ENCODE measurements at regions not wholly inside any gene's neighbourhood (a gene's known extent, or its start where the extent isn't known, plus 50 kb on each side); places are given as distances from the start of the nearest gene placed in this dataset.

GRCh38 chr6:19632786-19633185 lies 204.4 kb upstream of the ID4 start:
- Histone ChIP-seq H3K4me3 (ENCODE audit: low read length in 2 of 2) (no peak overlapping the region), H3K36me3 (ENCODE audit: control insufficient read depth in 2 of 2, insufficient read depth in 2 of 2, low read length in 1 of 2) (no peaks in the 10 kb centered on the region), H3K27me3 (ENCODE audit: control insufficient read depth in 2 of 2, insufficient read depth in 1 of 2, low read length in 1 of 2) (no peaks in the 10 kb centered on the region), H3K27ac (ENCODE audit: low read depth in 1 of 2, low read length in 1 of 2) (no peak overlapping the region), H3K9me3 (ENCODE audit: control insufficient read depth in 2 of 2, insufficient read depth in 1 of 2, low read length in 1 of 2) (no peaks in the 10 kb centered on the region), H3K4me1 (ENCODE audit: control insufficient read depth in 2 of 2, insufficient read depth in 2 of 2, low read length in 2 of 2) (no peaks in the 10 kb centered on the region)
- DNase-seq (ENCODE audit: low read depth in 6 of 9, low spot score in 9 of 9) = no peak
- 90% methylated on average over 3 of the region's 3 CpGs for WGBS

GRCh38 chr6:19635728-19636127 lies 201.4 kb upstream of the ID4 start:
- Histone ChIP-seq H3K4me3 (ENCODE audit: low read length in 2 of 2) (no peak overlapping the region), H3K27me3 (ENCODE audit: control insufficient read depth in 2 of 2, insufficient read depth in 1 of 2, low read length in 1 of 2) (no peaks in the 10 kb centered on the region), H3K9me3 (ENCODE audit: control insufficient read depth in 2 of 2, insufficient read depth in 1 of 2, low read length in 1 of 2) (no peaks in the 10 kb centered on the region), H3K36me3 (ENCODE audit: control insufficient read depth in 2 of 2, insufficient read depth in 2 of 2, low read length in 1 of 2) (no peaks in the 10 kb centered on the region), H3K4me1 (ENCODE audit: control insufficient read depth in 2 of 2, insufficient read depth in 2 of 2, low read length in 2 of 2) (no peaks in the 10 kb centered on the region), H3K27ac (ENCODE audit: low read depth in 1 of 2, low read length in 1 of 2) (no peak overlapping the region)
- WGBS = 98% methylated on average over 2 of the region's 2 CpGs
- no peak for DNase-seq (ENCODE audit: low read depth in 6 of 9, low spot score in 9 of 9)

- Histone ChIP-seq H3K27me3 (ENCODE audit: control insufficient read depth in 2 of 2, insufficient read depth in 1 of 2, low read length in 1 of 2) (no peaks in the 10 kb centered on the region), H3K4me3 (ENCODE audit: low read length in 2 of 2) (no peak overlapping the region), H3K4me1 (ENCODE audit: control insufficient read depth in 2 of 2, insufficient read depth in 2 of 2, low read length in 2 of 2) (no peaks in the 10 kb centered on the region), H3K27ac (ENCODE audit: low read depth in 1 of 2, low read length in 1 of 2) (no peak overlapping the region), H3K9me3 (ENCODE audit: control insufficient read depth in 2 of 2, insufficient read depth in 1 of 2, low read length in 1 of 2) (no peaks in the 10 kb centered on the region), H3K36me3 (ENCODE audit: control insufficient read depth in 2 of 2, insufficient read depth in 2 of 2, low read length in 1 of 2) (no peaks in the 10 kb centered on the region)
- no peak for DNase-seq (ENCODE audit: low read depth in 6 of 9, low spot score in 9 of 9)
- 93% methylated on average over 1 of the region's 1 CpG for WGBS
Measured at GRCh38 chr6:19637010-19637409, 200.2 kb upstream of the ID4 start.

GRCh38 chr6:19638931-19639330 lies 198.2 kb upstream of the ID4 start:
- no peak overlapping the region for H3K27ac ChIP-seq (ENCODE audit: low read depth in 1 of 2, low read length in 1 of 2)
- WGBS = 93% methylated on average over 9 of the region's 9 CpGs

GRCh38 chr6:19643287-19643686 lies 193.9 kb upstream of the ID4 start:
- DNase-seq (ENCODE audit: low read depth in 6 of 9, low spot score in 9 of 9) = no peak
- Histone ChIP-seq H3K4me3 (ENCODE audit: low read length in 2 of 2) (no peak overlapping the region), H3K27ac (ENCODE audit: low read depth in 1 of 2, low read length in 1 of 2) (no peak overlapping the region), H3K9me3 (ENCODE audit: control insufficient read depth in 2 of 2, insufficient read depth in 1 of 2, low read length in 1 of 2) (no peaks in the 10 kb centered on the region), H3K27me3 (ENCODE audit: control insufficient read depth in 2 of 2, insufficient read depth in 1 of 2, low read length in 1 of 2) (no peaks in the 10 kb centered on the region), H3K36me3 (ENCODE audit: control insufficient read depth in 2 of 2, insufficient read depth in 2 of 2, low read length in 1 of 2) (no peaks in the 10 kb centered on the region), H3K4me1 (ENCODE audit: control insufficient read depth in 2 of 2, insufficient read depth in 2 of 2, low read length in 2 of 2) (no peaks in the 10 kb centered on the region)
- 97% methylated on average over 2 of the region's 2 CpGs for WGBS

More at GRCh38 chr6:19638931-19639330, 198.2 kb upstream of the ID4 start:
- Histone ChIP-seq H3K4me3 (ENCODE audit: low read length in 2 of 2) (no peak overlapping the region), H3K36me3 (ENCODE audit: control insufficient read depth in 2 of 2, insufficient read depth in 2 of 2, low read length in 1 of 2) (no peaks in the 10 kb centered on the region), H3K9me3 (ENCODE audit: control insufficient read depth in 2 of 2, insufficient read depth in 1 of 2, low read length in 1 of 2) (no peaks in the 10 kb centered on the region), H3K27me3 (ENCODE audit: control insufficient read depth in 2 of 2, insufficient read depth in 1 of 2, low read length in 1 of 2) (no peaks in the 10 kb centered on the region), H3K4me1 (ENCODE audit: control insufficient read depth in 2 of 2, insufficient read depth in 2 of 2, low read length in 2 of 2) (no peaks in the 10 kb centered on the region)
- DNase-seq (ENCODE audit: low read depth in 6 of 9, low spot score in 9 of 9) = no peak

GRCh38 chr6:19643713-19644112 lies 193.5 kb upstream of the ID4 start:
- no peaks in the 10 kb centered on the region for H3K36me3 ChIP-seq (ENCODE audit: control insufficient read depth in 2 of 2, insufficient read depth in 2 of 2, low read length in 1 of 2)
- 94% methylated on average over 2 of the region's 2 CpGs for WGBS

GRCh38 chr6:19655744-19656143 lies 181.4 kb upstream of the ID4 start:
- 93% methylated on average over 1 of the region's 1 CpG for WGBS
- DNase-seq (ENCODE audit: low read depth in 6 of 9, low spot score in 9 of 9) = no peak
- no peak overlapping the region for H3K4me3 ChIP-seq (ENCODE audit: low read length in 2 of 2)
- H3K9me3 ChIP-seq (ENCODE audit: control insufficient read depth in 2 of 2, insufficient read depth in 1 of 2, low read length in 1 of 2) = no peaks in the 10 kb centered on the region
- H3K36me3 ChIP-seq (ENCODE audit: control insufficient read depth in 2 of 2, insufficient read depth in 2 of 2, low read length in 1 of 2) = no peaks in the 10 kb centered on the region
- H3K27me3 ChIP-seq (ENCODE audit: control insufficient read depth in 2 of 2, insufficient read depth in 1 of 2, low read length in 1 of 2) = no peaks in the 10 kb centered on the region
- no peak overlapping the region for H3K27ac ChIP-seq (ENCODE audit: low read depth in 1 of 2, low read length in 1 of 2)
- no peaks in the 10 kb centered on the region for H3K4me1 ChIP-seq (ENCODE audit: control insufficient read depth in 2 of 2, insufficient read depth in 2 of 2, low read length in 2 of 2)

More at GRCh38 chr6:19643713-19644112, 193.5 kb upstream of the ID4 start:
- Histone ChIP-seq H3K4me3 (ENCODE audit: low read length in 2 of 2) (no peak overlapping the region), H3K27ac (ENCODE audit: low read depth in 1 of 2, low read length in 1 of 2) (no peak overlapping the region), H3K4me1 (ENCODE audit: control insufficient read depth in 2 of 2, insufficient read depth in 2 of 2, low read length in 2 of 2) (no peaks in the 10 kb centered on the region), H3K9me3 (ENCODE audit: control insufficient read depth in 2 of 2, insufficient read depth in 1 of 2, low read length in 1 of 2) (no peaks in the 10 kb centered on the region), H3K27me3 (ENCODE audit: control insufficient read depth in 2 of 2, insufficient read depth in 1 of 2, low read length in 1 of 2) (no peaks in the 10 kb centered on the region)
- no peak for DNase-seq (ENCODE audit: low read depth in 6 of 9, low spot score in 9 of 9)

- Histone ChIP-seq H3K36me3 (ENCODE audit: control insufficient read depth in 2 of 2, insufficient read depth in 2 of 2, low read length in 1 of 2) (no peaks in the 10 kb centered on the region), H3K4me1 (ENCODE audit: control insufficient read depth in 2 of 2, insufficient read depth in 2 of 2, low read length in 2 of 2) (no peaks in the 10 kb centered on the region), H3K4me3 (ENCODE audit: low read length in 2 of 2) (no peak overlapping the region), H3K27me3 (ENCODE audit: control insufficient read depth in 2 of 2, insufficient read depth in 1 of 2, low read length in 1 of 2) (no peaks in the 10 kb centered on the region), H3K27ac (ENCODE audit: low read depth in 1 of 2, low read length in 1 of 2) (no peak overlapping the region), H3K9me3 (ENCODE audit: control insufficient read depth in 2 of 2, insufficient read depth in 1 of 2, low read length in 1 of 2) (no peaks in the 10 kb centered on the region)
- DNase-seq (ENCODE audit: low read depth in 6 of 9, low spot score in 9 of 9) = no peak
- 68% methylated on average over 2 of the region's 2 CpGs for WGBS
Measured at GRCh38 chr6:19660123-19660910, 176.9 kb upstream of the ID4 start.

- Histone ChIP-seq H3K9me3 (ENCODE audit: control insufficient read depth in 2 of 2, insufficient read depth in 1 of 2, low read length in 1 of 2) (no peaks in the 10 kb centered on the region), H3K27ac (ENCODE audit: low read depth in 1 of 2, low read length in 1 of 2) (no peak overlapping the region), H3K4me1 (ENCODE audit: control insufficient read depth in 2 of 2, insufficient read depth in 2 of 2, low read length in 2 of 2) (no peaks in the 10 kb centered on the region), H3K27me3 (ENCODE audit: control insufficient read depth in 2 of 2, insufficient read depth in 1 of 2, low read length in 1 of 2) (no peaks in the 10 kb centered on the region), H3K4me3 (ENCODE audit: low read length in 2 of 2) (no peak overlapping the region), H3K36me3 (ENCODE audit: control insufficient read depth in 2 of 2, insufficient read depth in 2 of 2, low read length in 1 of 2) (no peaks in the 10 kb centered on the region)
- WGBS = 55% methylated on average over 3 of the region's 3 CpGs
- DNase-seq (ENCODE audit: low read depth in 6 of 9, low spot score in 9 of 9) = no peak
Measured at GRCh38 chr6:19662911-19663310, 174.3 kb upstream of the ID4 start.

Data from thymus (tissue), 11 donors.